Sigmoid colon (tissue), 6 donors: ENCODE measurements at regions not wholly inside any gene's neighbourhood (a gene's known extent, or its start where the extent isn't known, plus 50 kb on each side); places are given as distances from the start of the nearest gene placed in this dataset.

Experiments
- DNase-seq: peaks from one replicate; pipeline ENCODE4 v3.0.0-alpha.2; 2019
- H3K27ac ChIP-seq, 4 donors: fragments of 200-600 bp; sonication (generic); one replicate each; pipeline ENCODE4 v1.5.1; 2016 to 2019; ENCODE audit warnings: mild to moderate bottlenecking in 1 of 4
- H3K27me3 ChIP-seq, 3 donors: fragments of 200-600 bp; sonication (generic); one replicate each; pipeline ENCODE4 v1.5.1; 2019; ENCODE audit warnings: mild to moderate bottlenecking in 1 of 3
- H3K36me3 ChIP-seq, 4 donors: fragments of 200-600 bp; sonication (generic); one replicate each; pipeline ENCODE4 v1.5.1; 2016 to 2019
- H3K4me1 ChIP-seq, 4 donors: fragments of 200-600 bp; sonication (generic); one replicate each; pipeline ENCODE4 v1.5.1; 2017 to 2019
- H3K4me3 ChIP-seq, 4 donors: fragments of 200-600 bp; sonication (generic); one replicate each; pipeline ENCODE4 v1.5.1; 2017 to 2019; ENCODE audit warnings: mild to moderate bottlenecking in 2 of 4, moderate library complexity in 1 of 4
- H3K9me3 ChIP-seq, 4 donors: fragments of 200-600 bp in 3 of 4; sonication (generic) in 3 of 4; one replicate each; pipeline versions ENCODE4 v1.5.1 to v1.6.1; 2013 to 2019
- CTCF ChIP-seq, 4 experiments: fragments of 450-650 bp in 3 of 4; fragments of 200-600 bp in 1 of 4; IDR thresholded peaks; one replicate each; pipeline ENCODE4 v1.5.1; 2016 to 2019; ENCODE audit warnings: antibody characterized with exemption in 4 of 4, mild to moderate bottlenecking in 3 of 4, moderate library complexity in 2 of 4
- EP300 ChIP-seq, 4 donors: sonication (generic); formaldehyde crosslinking; IDR thresholded peaks; one replicate each; pipeline ENCODE4 v1.6.1; 2017; ENCODE audit warnings: antibody characterized with exemption in 4 of 4
- POLR2A ChIP-seq, 2 donors: fragments of 450-650 bp; IDR thresholded peaks; one replicate each; pipeline ENCODE4 v1.6.1; 2016; ENCODE audit warnings: antibody characterized with exemption in 2 of 2, mild to moderate bottlenecking in 2 of 2, moderate library complexity in 2 of 2
- POLR2AphosphoS5 ChIP-seq, 4 donors: sonication (generic); formaldehyde crosslinking; IDR thresholded peaks; one replicate each; pipeline ENCODE4 v1.6.1; 2017; ENCODE audit warnings: antibody characterized with exemption in 4 of 4
- WGBS, 2 donors: extraction: QIAGEN DNeasy Blood & Tissue Kit; methylation state at CpG; one replicate each; pipeline ENCODE4 v1.1.7; 2013; 5-methylcytosine and 5-hydroxymethylcytosine counted together
- intact Hi-C: fragments of 100-400 bp; cut with DNase I; formaldehyde crosslinking; loops from one replicate; pipeline ENCODE4 v1.15.1; 2023
- donor health status: healthy with polysubstance abuse.
- donor health status: healthy.

DNA sequence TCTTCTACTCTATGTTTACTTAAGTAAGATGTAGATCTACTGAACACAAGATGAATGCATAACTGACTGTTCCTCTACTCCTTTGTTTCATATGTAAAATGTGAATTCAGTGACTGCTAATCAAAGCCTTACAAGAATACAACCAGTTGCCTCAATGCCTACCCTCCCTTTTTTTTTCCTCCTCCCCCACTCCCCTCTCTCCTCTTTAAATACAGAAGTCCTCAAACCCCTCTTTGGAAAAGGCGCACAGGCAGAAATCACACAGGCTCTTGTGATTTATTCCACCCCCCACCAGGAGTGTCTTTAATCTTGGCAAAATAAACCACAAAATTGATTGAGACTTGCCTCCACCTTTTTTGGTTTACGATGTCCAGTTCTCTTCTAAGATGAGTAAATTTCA, 398.5 kb downstream of the DMAC1 start:
- H3K4me3 ChIP-seq, result no peak overlapping the region
- intact Hi-C loops, result no loop called here
- no peaks in the 10 kb centered on the region for H3K36me3 ChIP-seq
- H3K9me3 ChIP-seq, result no peaks in the 10 kb centered on the region
- TF ChIP-seq POLR2AphosphoS5 (IDR thresholded peaks at IDR 0.05) (no peak), EP300 (IDR thresholded peaks at IDR 0.05) (no peak)
- no peak for DNase-seq
- no peak overlapping the region for H3K27ac ChIP-seq
- no peaks in the 10 kb centered on the region for H3K27me3 ChIP-seq
- 97 to 99% methylated on average over 2 of the region's 2 CpGs for WGBS, 2 donors
- no peaks in the 10 kb centered on the region for H3K4me1 ChIP-seq

- no peaks in the 10 kb centered on the region for H3K36me3 ChIP-seq
- intact Hi-C loops, result no loop called here
- TF ChIP-seq CTCF (IDR thresholded peaks at IDR 0.05), result no peak
- TF ChIP-seq POLR2AphosphoS5 (IDR thresholded peaks at IDR 0.05), result no peak
- no peak for TF ChIP-seq POLR2A (IDR thresholded peaks at IDR 0.05)
- no peak for TF ChIP-seq EP300 (IDR thresholded peaks at IDR 0.05)
- H3K9me3 ChIP-seq, result no peaks in the 10 kb centered on the region
- no peak overlapping the region for H3K27ac ChIP-seq
- no peaks in the 10 kb centered on the region for H3K4me1 ChIP-seq
- 89 to 93% methylated on average over 8 of the region's 8 CpGs for WGBS, 2 donors
- H3K4me3 ChIP-seq, result no peak overlapping the region
- no peak for DNase-seq
- no peaks in the 10 kb centered on the region for H3K27me3 ChIP-seq
These were observed 405.4 kb downstream of the DMAC1 start for GRCh38 chr9:7394002-7394774.

- intact Hi-C loops, result no loop called here
- H3K27me3 ChIP-seq, result no peaks in the 10 kb centered on the region
- no peaks in the 10 kb centered on the region for H3K4me1 ChIP-seq
- no peaks in the 10 kb centered on the region for H3K36me3 ChIP-seq
- TF ChIP-seq EP300 (IDR thresholded peaks at IDR 0.05) (no peak), CTCF (IDR thresholded peaks at IDR 0.05) (no peak), POLR2A (IDR thresholded peaks at IDR 0.05) (no peak), POLR2AphosphoS5 (IDR thresholded peaks at IDR 0.05) (no peak)
- WGBS, 2 donors, result 85 to 90% methylated on average over 3 of the region's 3 CpGs
- no peak overlapping the region for H3K27ac ChIP-seq
- no peak overlapping the region for H3K4me3 ChIP-seq
- H3K9me3 ChIP-seq, result no peaks in the 10 kb centered on the region
- no peak for DNase-seq
These were observed 407.4 kb downstream of the DMAC1 start for GRCh38 chr9:7392148-7392547.

GRCh38 chr9:7388755-7389154, 410.8 kb downstream of the DMAC1 start:
- no peak for DNase-seq
- H3K27me3 ChIP-seq, result no peaks in the 10 kb centered on the region
- H3K36me3 ChIP-seq, result no peaks in the 10 kb centered on the region
- TF ChIP-seq POLR2AphosphoS5 (IDR thresholded peaks at IDR 0.05), result no peak
- TF ChIP-seq POLR2A (IDR thresholded peaks at IDR 0.05), result no peak
- TF ChIP-seq CTCF (IDR thresholded peaks at IDR 0.05), result no peak
- no peak for TF ChIP-seq EP300 (IDR thresholded peaks at IDR 0.05)
- no peak overlapping the region for H3K27ac ChIP-seq
- no peaks in the 10 kb centered on the region for H3K4me1 ChIP-seq
- intact Hi-C loops, result no loop called here
- H3K4me3 ChIP-seq, result no peak overlapping the region
- no peaks in the 10 kb centered on the region for H3K9me3 ChIP-seq
- 95 to 98% methylated on average over 1 of the region's 1 CpG for WGBS, 2 donors

- Histone ChIP-seq H3K4me3 (no peak overlapping the region), H3K36me3 (no peaks in the 10 kb centered on the region), H3K27ac (no peak overlapping the region), H3K9me3 (no peaks in the 10 kb centered on the region), H3K4me1 (no peaks in the 10 kb centered on the region), H3K27me3 (no peaks in the 10 kb centered on the region)
- TF ChIP-seq POLR2A (IDR thresholded peaks at IDR 0.05), result no peak
- peak in 2 of 4 donors; percentile 7 to 34 for TF ChIP-seq POLR2AphosphoS5 (IDR thresholded peaks at IDR 0.05)
- DNase-seq, result no peak
- 50 to 63% methylated on average over 5 of the region's 5 CpGs for WGBS, 2 donors
- intact Hi-C loops, result no loop called here
These were observed 411.7 kb downstream of the DMAC1 start for GRCh38 chr9:7387840-7388239.

GRCh38 chr9:7382304-7382703, 417.3 kb downstream of the DMAC1 start:
- intact Hi-C loops, result no loop called here
- no peaks in the 10 kb centered on the region for H3K9me3 ChIP-seq
- H3K27ac ChIP-seq, result no peak overlapping the region
- H3K4me1 ChIP-seq, result no peaks in the 10 kb centered on the region
- no peak overlapping the region for H3K4me3 ChIP-seq
- no peaks in the 10 kb centered on the region for H3K27me3 ChIP-seq
- H3K36me3 ChIP-seq, result no peaks in the 10 kb centered on the region
- TF ChIP-seq POLR2AphosphoS5 (IDR thresholded peaks at IDR 0.05), result no peak
- TF ChIP-seq CTCF (IDR thresholded peaks at IDR 0.05), result no peak
- no peak for TF ChIP-seq POLR2A (IDR thresholded peaks at IDR 0.05)
- no peak for TF ChIP-seq EP300 (IDR thresholded peaks at IDR 0.05)
- 90% methylated on average over 3 of the region's 3 CpGs for WGBS, 2 donors
- DNase-seq, result no peak
